Vagina (tissue), 2 donors: ENCODE measurements at regions not wholly inside any gene's neighbourhood (a gene's known extent, or its start where the extent isn't known, plus 50 kb on each side); places are given as distances from the start of the nearest gene placed in this dataset.

Experiments
- DNase-seq, 2 donors: peaks; one replicate each; pipeline ENCODE4 v3.0.0-alpha.2; 2017; ENCODE audit errors: extremely low spot score in 2 of 2
- H3K27ac ChIP-seq: fragments of 200-600 bp; sonication (generic); one replicate; pipeline ENCODE4 v1.5.1; 2019
- H3K27me3 ChIP-seq: fragments of 200-600 bp; sonication (generic); one replicate; pipeline ENCODE4 v1.5.1; 2019
- H3K36me3 ChIP-seq, 2 donors: fragments of 200-600 bp; sonication (generic); one replicate each; pipeline ENCODE4 v1.5.1; 2017 to 2019
- H3K4me1 ChIP-seq: fragments of 200-600 bp; sonication (generic); one replicate; pipeline ENCODE4 v1.5.1; 2019
- H3K4me3 ChIP-seq, 2 donors: fragments of 200-600 bp; sonication (generic); 1 replicate in 1 of 2; 2 replicates in 1 of 2; pipeline ENCODE4 v1.5.1; 2016 to 2019
- H3K9me3 ChIP-seq: fragments of 200-600 bp; sonication (generic); one replicate; pipeline ENCODE4 v1.5.1; 2019
- POLR2A ChIP-seq, 2 donors: fragments of 450-650 bp; IDR thresholded peaks; one replicate each; pipeline ENCODE4 v1.6.1; 2017; ENCODE audit warnings: antibody characterized with exemption in 2 of 2, mild to moderate bottlenecking in 2 of 2, moderate library complexity in 2 of 2
- POLR2AphosphoS5 ChIP-seq, 2 donors: sonication (generic); formaldehyde crosslinking; IDR thresholded peaks; one replicate each; pipeline ENCODE4 v1.9.0; 2017; ENCODE audit warnings: antibody characterized with exemption in 2 of 2, mild to moderate bottlenecking in 2 of 2, low read depth in 1 of 2; ENCODE audit not compliant: insufficient read depth in 1 of 2
- intact Hi-C: fragments of 100-400 bp; cut with DNase I; formaldehyde crosslinking; loops from one replicate; pipeline ENCODE4 v1.15.1; 2023
- TF ChIP-seq, protein P1 (sequence below), 3 experiments: fragments of 450-650 bp in 2 of 3; fragments of 200-600 bp in 1 of 3; sonication (generic) in 1 of 3; IDR thresholded peaks; one replicate each; pipeline ENCODE4 v1.5.1; 2017 to 2019; ENCODE audit warnings: antibody characterized with exemption in 3 of 3, mild to moderate bottlenecking in 2 of 3, moderate library complexity in 2 of 3

- no peak for DNase-seq
- no peak overlapping the region for H3K27ac ChIP-seq
- H3K4me1 ChIP-seq: no peaks in the 10 kb centered on the region
- TF ChIP-seq POLR2A (IDR thresholded peaks at IDR 0.05) (no peak), POLR2AphosphoS5 (IDR thresholded peaks at IDR 0.05; ENCODE audit: insufficient read depth in 1 of 2, low read depth in 1 of 2) (no peak)
- TF ChIP-seq, protein P1, sequence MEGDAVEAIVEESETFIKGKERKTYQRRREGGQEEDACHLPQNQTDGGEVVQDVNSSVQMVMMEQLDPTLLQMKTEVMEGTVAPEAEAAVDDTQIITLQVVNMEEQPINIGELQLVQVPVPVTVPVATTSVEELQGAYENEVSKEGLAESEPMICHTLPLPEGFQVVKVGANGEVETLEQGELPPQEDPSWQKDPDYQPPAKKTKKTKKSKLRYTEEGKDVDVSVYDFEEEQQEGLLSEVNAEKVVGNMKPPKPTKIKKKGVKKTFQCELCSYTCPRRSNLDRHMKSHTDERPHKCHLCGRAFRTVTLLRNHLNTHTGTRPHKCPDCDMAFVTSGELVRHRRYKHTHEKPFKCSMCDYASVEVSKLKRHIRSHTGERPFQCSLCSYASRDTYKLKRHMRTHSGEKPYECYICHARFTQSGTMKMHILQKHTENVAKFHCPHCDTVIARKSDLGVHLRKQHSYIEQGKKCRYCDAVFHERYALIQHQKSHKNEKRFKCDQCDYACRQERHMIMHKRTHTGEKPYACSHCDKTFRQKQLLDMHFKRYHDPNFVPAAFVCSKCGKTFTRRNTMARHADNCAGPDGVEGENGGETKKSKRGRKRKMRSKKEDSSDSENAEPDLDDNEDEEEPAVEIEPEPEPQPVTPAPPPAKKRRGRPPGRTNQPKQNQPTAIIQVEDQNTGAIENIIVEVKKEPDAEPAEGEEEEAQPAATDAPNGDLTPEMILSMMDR (IDR thresholded peaks at IDR 0.05): no peak
- no peaks in the 10 kb centered on the region for H3K9me3 ChIP-seq
- H3K4me3 ChIP-seq: no peak overlapping the region
- no peaks in the 10 kb centered on the region for H3K27me3 ChIP-seq
- H3K36me3 ChIP-seq: no peaks in the 10 kb centered on the region
- intact Hi-C loops: no loop called here
Measured at GRCh38 chr13:78460176-78460575, 143.2 kb downstream of the POU4F1 start.

DNA sequence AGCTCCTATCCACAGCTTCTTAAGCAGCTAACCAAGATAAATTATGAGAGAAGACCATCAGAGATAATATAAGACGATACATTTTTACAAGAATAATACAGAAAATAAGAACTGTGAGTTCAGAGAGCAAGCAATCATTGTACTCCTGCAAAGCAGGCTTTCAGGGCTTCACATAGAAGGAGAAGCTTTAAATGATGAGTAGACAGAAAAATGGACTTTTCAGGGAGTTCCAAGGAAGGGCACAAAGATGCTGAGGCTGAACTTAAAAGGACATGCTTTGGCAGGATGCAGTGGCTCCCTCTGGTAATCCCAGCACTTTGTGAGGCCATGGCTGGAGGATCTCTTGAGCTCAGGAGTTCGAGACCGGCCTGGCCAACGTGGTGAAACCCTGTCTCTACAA is 159.5 kb downstream of the POU4F1 start:
- Histone ChIP-seq H3K9me3 (no peaks in the 10 kb centered on the region), H3K4me3 (no peak overlapping the region), H3K4me1 (no peaks in the 10 kb centered on the region), H3K36me3 (no peaks in the 10 kb centered on the region), H3K27me3 (no peaks in the 10 kb centered on the region), H3K27ac (no peak overlapping the region)
- intact Hi-C loops: no loop called here
- TF ChIP-seq, protein P1 (IDR thresholded peaks at IDR 0.05): no peak
- TF ChIP-seq POLR2A (IDR thresholded peaks at IDR 0.05) (no peak), POLR2AphosphoS5 (IDR thresholded peaks at IDR 0.05; ENCODE audit: insufficient read depth in 1 of 2, low read depth in 1 of 2) (no peak)
- no peak for DNase-seq

GRCh38 chr13:78437781-78438180 is 165.6 kb downstream of the POU4F1 start:
- DNase-seq: no peak
- Histone ChIP-seq H3K4me3 (no peak overlapping the region), H3K36me3 (no peaks in the 10 kb centered on the region), H3K4me1 (no peaks in the 10 kb centered on the region), H3K9me3 (no peaks in the 10 kb centered on the region), H3K27me3 (no peaks in the 10 kb centered on the region), H3K27ac (no peak overlapping the region)
- no peak for TF ChIP-seq POLR2AphosphoS5 (IDR thresholded peaks at IDR 0.05; ENCODE audit: insufficient read depth in 1 of 2, low read depth in 1 of 2)
- TF ChIP-seq POLR2A (IDR thresholded peaks at IDR 0.05): no peak
- TF ChIP-seq, protein P1 (IDR thresholded peaks at IDR 0.05): no peak
- intact Hi-C loops: no loop called here

DNA sequence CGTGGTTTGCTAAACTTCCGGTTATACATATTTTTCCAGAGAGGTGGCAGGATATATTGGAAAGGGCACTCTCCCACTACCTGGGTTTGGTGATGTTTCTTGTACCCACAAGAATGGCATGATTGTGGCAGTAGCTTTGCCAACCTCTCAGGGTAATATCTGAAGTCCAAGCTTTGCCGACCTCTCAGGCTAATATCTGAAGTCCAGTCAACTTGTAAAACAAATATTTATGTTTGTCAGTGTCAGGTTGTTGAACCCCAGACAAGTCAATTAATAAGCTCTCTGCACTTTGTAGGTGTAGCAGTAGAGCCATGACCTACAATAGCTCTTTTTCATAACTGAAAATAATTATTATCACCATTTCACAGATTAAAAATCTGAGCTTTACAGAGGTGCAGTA is 167.0 kb downstream of the POU4F1 start:
- H3K27me3 ChIP-seq: no peaks in the 10 kb centered on the region
- H3K36me3 ChIP-seq: no peaks in the 10 kb centered on the region
- H3K4me1 ChIP-seq: no peaks in the 10 kb centered on the region
- no peak overlapping the region for H3K4me3 ChIP-seq
- intact Hi-C loops: no loop called here
- TF ChIP-seq POLR2AphosphoS5 (IDR thresholded peaks at IDR 0.05; ENCODE audit: insufficient read depth in 1 of 2, low read depth in 1 of 2) (no peak), POLR2A (IDR thresholded peaks at IDR 0.05) (no peak)
- TF ChIP-seq, protein P1 (IDR thresholded peaks at IDR 0.05): no peak
- no peaks in the 10 kb centered on the region for H3K9me3 ChIP-seq
- DNase-seq: no peak
- H3K27ac ChIP-seq: no peak overlapping the region

GRCh38 chr13:78431328-78431727 is 172.0 kb downstream of the POU4F1 start:
- Histone ChIP-seq H3K27ac (no peak overlapping the region), H3K27me3 (no peaks in the 10 kb centered on the region), H3K9me3 (no peaks in the 10 kb centered on the region), H3K36me3 (no peaks in the 10 kb centered on the region), H3K4me1 (no peaks in the 10 kb centered on the region), H3K4me3 (no peak overlapping the region)
- intact Hi-C loops: no loop called here
- TF ChIP-seq, protein P1 (IDR thresholded peaks at IDR 0.05): no peak
- TF ChIP-seq POLR2A (IDR thresholded peaks at IDR 0.05) (no peak), POLR2AphosphoS5 (IDR thresholded peaks at IDR 0.05; ENCODE audit: insufficient read depth in 1 of 2, low read depth in 1 of 2) (no peak)
- no peak for DNase-seq
